HG02973 (cell line): ENCODE measurements at regions not wholly inside any gene's neighbourhood (a gene's known extent, or its start where the extent isn't known, plus 50 kb on each side); places are given as distances from the start of the nearest gene placed in this dataset.

Experiments
- ATAC-seq: cut with Tn5 transposase; IDR thresholded peaks from one replicate; pipeline ENCODE4 v1.9.1; 2021; ENCODE audit warnings: moderate library complexity; ENCODE audit not compliant: unreplicated experiment

GRCh38 chr2:59892398-59892797 lies 661.1 kb downstream of the BCL11A start:
- no peak for ATAC-seq

GRCh38 chr2:59889305-59889704 lies 664.1 kb downstream of the BCL11A start:
- no peak for ATAC-seq

GRCh38 chr2:59888706-59889105 lies 664.7 kb downstream of the BCL11A start:
- no peak for ATAC-seq

- ATAC-seq: peak; percentile 88
These were observed 665.4 kb downstream of the BCL11A start for GRCh38 chr2:59888015-59888414.

- no peak for ATAC-seq
These were observed 666.1 kb downstream of the BCL11A start for GRCh38 chr2:59887366-59887765.

GRCh38 chr2:59886759-59887158 lies 666.7 kb downstream of the BCL11A start:
- ATAC-seq: no peak

- ATAC-seq: no peak
These were observed 667.9 kb downstream of the BCL11A start for GRCh38 chr2:59885541-59885940.

GRCh38 chr2:59884166-59884565 lies 669.3 kb downstream of the BCL11A start:
- ATAC-seq: no peak

GRCh38 chr2:59882822-59883221 lies 670.6 kb downstream of the BCL11A start:
- no peak for ATAC-seq

GRCh38 chr2:59882279-59882678 lies 671.2 kb downstream of the BCL11A start:
- ATAC-seq: no peak

GRCh38 chr2:59881218-59881617 lies 672.2 kb downstream of the BCL11A start:
- ATAC-seq: no peak

- no peak for ATAC-seq
These were observed 673.7 kb downstream of the BCL11A start for GRCh38 chr2:59879700-59880131.

- no peak for ATAC-seq
These were observed 677.6 kb downstream of the BCL11A start for GRCh38 chr2:59875836-59876235.

- ATAC-seq: no peak
These were observed 678.3 kb downstream of the BCL11A start for GRCh38 chr2:59874971-59875755.

- no peak for ATAC-seq
These were observed 679.1 kb downstream of the BCL11A start for GRCh38 chr2:59874361-59874760.

GRCh38 chr2:59871830-59872229 lies 681.6 kb downstream of the BCL11A start:
- no peak for ATAC-seq

GRCh38 chr2:59868981-59869380 lies 684.5 kb downstream of the BCL11A start:
- ATAC-seq: no peak

GRCh38 chr2:59866436-59866835 lies 687.0 kb downstream of the BCL11A start:
- no peak for ATAC-seq

- ATAC-seq: no peak
These were observed 694.9 kb downstream of the BCL11A start for GRCh38 chr2:59858540-59858939.

GRCh38 chr2:59857109-59857508 lies 696.3 kb downstream of the BCL11A start:
- ATAC-seq: no peak

GRCh38 chr2:59856391-59856790 lies 697.1 kb downstream of the BCL11A start:
- no peak for ATAC-seq

GRCh38 chr2:59853032-59853431 lies 700.4 kb downstream of the BCL11A start:
- no peak for ATAC-seq
